ENCODE measurements at regions not wholly inside any gene's neighbourhood (a gene's known extent, or its start where the extent isn't known, plus 50 kb on each side); places are given as distances from the start of the nearest gene placed in this dataset.

DNA sequence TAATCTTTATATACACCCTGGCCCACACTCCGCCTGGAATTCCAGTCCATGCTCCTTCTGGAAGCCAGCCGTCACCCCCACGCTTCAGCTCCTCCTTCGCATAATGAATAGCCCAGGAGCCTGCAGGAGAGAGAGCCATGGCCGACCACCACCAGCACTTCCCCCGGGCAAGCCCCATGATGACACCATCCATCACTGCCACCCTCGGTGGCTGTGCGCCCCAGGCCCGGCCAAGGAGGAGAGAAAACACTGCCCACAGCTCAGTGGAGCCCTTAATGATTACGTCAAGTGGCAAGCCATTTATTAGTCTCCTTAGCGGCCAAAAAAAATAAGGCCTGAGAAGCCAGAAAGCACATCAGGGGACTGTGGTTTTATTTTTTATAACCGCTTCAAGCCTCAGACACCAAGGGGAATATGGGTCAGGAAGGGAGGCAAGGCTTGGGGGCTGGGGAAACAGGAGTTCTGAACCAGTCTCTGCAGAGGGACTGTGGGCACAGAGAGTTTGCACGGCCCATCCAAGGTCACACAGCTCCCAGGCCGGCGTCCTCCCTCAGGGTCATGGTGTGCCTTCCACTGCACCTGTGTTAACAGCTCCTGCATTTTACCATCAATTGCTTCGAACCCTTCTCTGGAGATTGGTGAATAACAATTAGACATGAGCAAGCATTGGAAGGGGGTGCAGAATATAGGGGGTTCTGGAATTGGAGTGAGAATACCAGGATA is 134.3 kb downstream of the MN1 start:
- no peak for DNase-seq (ENCODE audit: low spot score)

GRCh38 chr22:27668828-27669797 is 132.4 kb downstream of the MN1 start:
- peak; percentile 76 for DNase-seq (ENCODE audit: low spot score)

DNA sequence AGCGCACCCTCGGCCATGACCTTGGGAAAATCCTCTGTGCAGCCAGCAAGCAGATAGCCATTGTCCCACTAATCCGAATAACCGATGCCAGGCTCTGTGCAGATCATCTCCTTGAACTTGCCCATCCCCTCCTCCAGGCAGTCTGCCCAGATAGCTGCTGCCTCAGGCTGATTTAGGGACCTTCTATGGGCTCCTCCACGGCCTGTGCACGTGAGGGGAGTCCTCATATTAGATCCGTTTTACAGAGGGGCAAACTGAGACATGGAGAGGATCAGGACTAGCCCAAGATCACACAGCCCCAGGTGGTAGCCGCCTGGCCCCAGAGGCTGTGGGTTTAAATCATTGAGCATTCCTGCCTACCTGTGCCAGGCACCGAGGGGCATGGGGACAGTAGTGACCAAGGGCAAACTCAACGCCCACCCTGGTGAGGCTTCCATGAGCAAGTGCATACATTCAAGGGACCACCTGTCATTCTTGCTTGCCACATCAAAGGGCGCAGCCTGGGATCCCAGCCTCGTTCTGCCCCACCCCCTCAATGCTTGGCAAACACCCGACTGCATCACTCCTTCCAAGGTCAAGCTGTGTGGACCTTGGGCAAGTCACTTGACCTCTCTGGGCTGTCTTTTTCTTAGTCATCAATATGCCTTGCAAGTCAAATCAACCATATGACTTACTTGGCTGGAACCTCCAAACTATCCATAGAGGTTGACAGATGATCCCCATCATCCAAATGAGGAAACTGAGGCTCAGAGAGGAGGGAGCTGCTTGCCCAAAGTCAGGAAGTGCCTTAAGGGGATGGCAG is 131.6 kb downstream of the MN1 start:
- DNase-seq (ENCODE audit: low spot score), result peak; percentile 22

GRCh38 chr22:27670701-27671412 is 130.7 kb downstream of the MN1 start:
- peak; percentile 11 for DNase-seq (ENCODE audit: low spot score)

DNA sequence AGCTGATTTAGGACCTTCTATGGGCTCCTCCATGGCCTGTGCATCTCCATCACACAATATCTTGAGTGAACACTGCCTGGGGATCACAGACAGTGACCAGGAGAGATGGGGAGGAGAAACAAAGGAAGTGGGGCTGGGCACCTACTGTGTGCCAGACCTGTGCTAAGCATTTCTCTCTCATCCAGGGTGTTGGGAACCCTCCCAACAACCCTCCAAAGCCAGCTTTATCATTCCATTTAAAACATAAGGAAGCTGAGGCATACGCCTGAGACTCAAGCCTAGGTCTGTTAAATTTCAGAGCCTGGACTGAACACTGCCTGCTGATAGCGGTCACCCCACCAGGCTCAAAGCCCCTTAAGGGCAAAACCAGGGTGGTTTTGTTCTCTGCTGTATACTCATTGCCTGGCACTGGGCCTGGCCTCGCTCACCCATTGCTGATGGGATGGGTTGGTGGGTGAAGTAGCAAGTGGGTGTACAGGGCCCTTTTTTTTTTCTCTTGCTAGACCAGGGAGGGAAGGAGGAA is 130.1 kb downstream of the MN1 start:
- DNase-seq (ENCODE audit: low spot score), result no peak

- DNase-seq (ENCODE audit: low spot score), result no peak
Measured at GRCh38 chr22:27672721-27673418, 128.7 kb downstream of the MN1 start.

GRCh38 chr22:27673839-27674238 is 127.7 kb downstream of the MN1 start:
- DNase-seq (ENCODE audit: low spot score), result no peak

GRCh38 chr22:27674261-27674923 is 127.2 kb downstream of the MN1 start:
- DNase-seq (ENCODE audit: low spot score), result no peak

DNA sequence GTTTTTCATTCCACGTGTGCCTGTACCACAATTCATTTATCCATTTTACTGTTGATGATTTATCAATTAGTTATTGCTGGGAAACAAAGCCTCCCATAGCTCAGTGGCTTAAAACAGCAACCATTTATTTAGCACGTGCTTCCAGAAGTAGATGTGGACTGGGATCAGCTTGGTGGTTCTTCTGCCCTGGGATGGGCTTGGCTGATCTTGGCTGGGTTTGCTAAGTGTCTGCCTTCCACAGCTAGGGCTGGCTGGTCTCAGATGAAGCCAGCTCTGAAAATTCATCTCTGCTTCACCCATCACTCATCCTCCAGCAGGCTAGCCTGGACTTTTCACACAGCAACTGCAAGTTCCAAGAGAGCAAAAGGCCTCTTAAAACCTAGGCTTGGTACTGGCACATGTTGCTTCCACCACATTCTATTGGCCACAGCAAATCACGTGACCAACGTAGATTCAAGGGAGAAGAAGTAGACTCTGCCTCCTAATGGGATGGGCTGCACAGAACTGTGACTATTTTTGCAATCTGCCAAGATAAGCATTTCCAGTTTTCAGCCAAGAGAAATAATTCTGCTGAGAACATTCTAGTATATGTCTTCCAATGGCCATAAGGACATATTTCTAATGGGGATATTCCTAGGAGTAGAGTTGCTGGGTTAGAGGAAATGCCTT is 124.9 kb downstream of the MN1 start:
- no peak for DNase-seq (ENCODE audit: low spot score)

DNA sequence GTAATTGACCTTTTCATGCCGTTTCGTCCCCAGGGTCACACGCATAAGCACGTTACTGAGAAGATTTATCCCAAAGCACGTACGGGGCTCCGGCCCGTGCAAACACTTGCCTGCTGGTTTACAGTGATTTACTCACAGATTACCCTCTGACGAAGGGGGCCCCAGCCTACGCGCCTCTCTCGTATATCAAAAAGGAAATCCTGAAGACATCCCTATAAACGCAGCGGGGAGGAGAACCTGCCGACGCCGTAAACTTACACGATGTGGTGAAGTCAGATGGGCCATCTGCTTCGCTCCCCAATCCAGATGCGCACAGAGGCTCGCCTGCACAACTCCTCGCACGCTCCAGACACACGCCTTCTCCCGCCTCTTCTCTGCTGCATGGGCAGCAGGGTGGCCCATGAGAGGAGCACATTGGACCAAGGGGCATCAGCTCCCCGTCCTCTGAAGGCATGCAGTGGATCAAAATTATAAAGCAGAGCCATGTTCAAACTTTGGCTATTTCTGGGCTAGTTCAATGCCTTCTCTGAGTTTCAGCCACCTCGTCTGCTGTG is 123.6 kb downstream of the MN1 start:
- no peak for DNase-seq (ENCODE audit: low spot score)

- no peak for DNase-seq (ENCODE audit: low spot score)
Measured at GRCh38 chr22:27679176-27679575, 122.4 kb downstream of the MN1 start.

GRCh38 chr22:27679693-27680488 is 121.7 kb downstream of the MN1 start:
- DNase-seq (ENCODE audit: low spot score), result no peak

DNA sequence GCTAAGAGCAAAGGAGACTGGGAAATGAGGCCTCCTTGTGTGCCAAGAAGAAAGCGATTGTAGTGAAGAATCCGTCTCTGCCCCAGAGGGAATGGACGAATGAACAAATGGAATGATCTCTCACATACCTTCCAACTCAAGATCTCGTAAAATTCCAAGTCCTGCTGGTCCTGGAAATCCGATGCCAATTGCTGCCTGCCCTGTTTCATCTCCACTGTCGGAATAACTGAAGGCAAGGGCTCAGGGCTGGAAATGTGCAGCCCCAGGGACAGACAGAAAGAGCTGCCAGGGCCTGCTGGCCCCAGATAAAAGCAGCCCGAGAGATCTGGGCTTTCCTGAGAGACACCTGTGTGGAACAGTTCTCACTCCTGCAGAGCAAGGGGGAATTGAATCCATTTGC is 120.9 kb downstream of the MN1 start:
- DNase-seq (ENCODE audit: low spot score), result no peak

- no peak for DNase-seq (ENCODE audit: low spot score)
Measured at GRCh38 chr22:27681037-27681436, 120.5 kb downstream of the MN1 start.

DNA sequence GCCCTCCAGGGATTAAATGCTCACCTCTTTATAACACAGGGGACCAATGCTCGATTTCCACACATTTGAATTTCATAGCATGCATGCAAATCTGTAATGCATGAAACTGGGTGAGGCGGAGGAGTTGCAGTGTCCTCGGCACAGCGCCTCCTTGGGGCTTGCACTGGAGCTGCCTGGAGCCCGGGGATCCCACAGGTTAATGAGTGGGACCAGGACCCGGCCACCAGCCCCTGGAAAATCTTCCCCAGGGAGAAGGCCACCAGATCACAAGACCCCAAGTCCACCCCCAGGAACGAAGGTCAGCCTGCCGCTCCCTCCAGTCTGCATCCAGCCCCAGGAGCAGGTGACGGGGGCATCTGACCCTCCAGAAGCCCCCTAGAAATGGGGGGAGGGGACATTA is 119.1 kb downstream of the MN1 start:
- no peak for DNase-seq (ENCODE audit: low spot score)

GRCh38 chr22:27684901-27685300 is 116.7 kb downstream of the MN1 start:
- no peak for DNase-seq (ENCODE audit: low spot score)

DNA sequence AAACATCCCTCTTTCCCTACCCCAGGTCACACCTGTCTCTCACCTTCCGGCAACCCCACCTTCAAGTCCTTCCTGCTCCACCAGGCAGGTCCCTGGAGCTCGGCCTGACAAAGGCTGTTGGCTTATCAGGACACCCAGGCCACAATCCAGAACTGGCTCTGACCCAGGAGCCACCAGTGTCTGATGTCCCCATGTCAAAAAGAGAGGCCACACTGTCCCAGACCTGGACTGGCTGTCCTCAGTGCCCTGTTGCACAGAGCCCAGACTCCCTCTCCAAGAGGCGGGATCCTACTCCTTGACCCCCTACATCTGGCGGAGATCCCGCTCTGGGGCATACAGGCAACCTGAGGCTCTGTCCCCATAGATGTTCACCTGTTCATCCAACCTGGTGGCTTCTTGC is 116.0 kb downstream of the MN1 start:
- no peak for DNase-seq (ENCODE audit: low spot score)

GRCh38 chr22:27685970-27686369 is 115.6 kb downstream of the MN1 start:
- DNase-seq (ENCODE audit: low spot score), result no peak

DNA sequence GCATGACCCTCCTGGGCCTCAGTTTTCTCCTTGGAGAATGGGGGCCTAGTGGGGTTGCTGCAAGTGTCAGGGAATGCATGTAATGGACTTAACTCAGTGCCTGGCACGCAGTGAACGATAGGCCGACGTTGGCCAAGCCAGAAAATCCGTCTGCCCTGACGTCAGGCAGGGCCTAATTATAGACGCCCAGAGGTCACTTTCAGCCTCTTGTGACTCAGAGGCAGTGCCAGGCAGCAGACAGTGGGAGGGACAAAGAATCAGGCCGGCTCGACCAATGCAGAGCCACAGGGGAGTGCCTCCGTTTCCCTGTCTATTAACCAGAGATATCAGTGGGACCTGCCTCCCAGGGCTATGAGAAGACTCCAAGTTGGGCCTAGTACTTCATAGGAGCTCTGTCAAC is 115.0 kb downstream of the MN1 start:
- no peak for DNase-seq (ENCODE audit: low spot score)

Measured in hematopoietic multipotent progenitor cell treated with erythropoietin and hydrocortisone succinate and interleukin-3 and kit ligand, for 15 days (in vitro differentiated cells).